GM12875 (cell line): ENCODE measurements at regions not wholly inside any gene's neighbourhood (a gene's known extent, or its start where the extent isn't known, plus 50 kb on each side); places are given as distances from the start of the nearest gene placed in this dataset.

ENCODE experiments used
- H3K4me3 ChIP-seq: one replicate; pipeline ENCODE4 v1.5.1; 2011; ENCODE audit warnings: low read depth, low read length, control low read depth
- TF ChIP-seq, protein P1 (sequence below): IDR thresholded peaks from 2 replicates; pipeline ENCODE4 v1.5.1; 2011; ENCODE audit warnings: low read depth, mild to moderate bottlenecking, control low read depth, inconsistent platforms, low read length, moderate library complexity, borderline replicate concordance; ENCODE audit not compliant: insufficient read depth

DNA sequence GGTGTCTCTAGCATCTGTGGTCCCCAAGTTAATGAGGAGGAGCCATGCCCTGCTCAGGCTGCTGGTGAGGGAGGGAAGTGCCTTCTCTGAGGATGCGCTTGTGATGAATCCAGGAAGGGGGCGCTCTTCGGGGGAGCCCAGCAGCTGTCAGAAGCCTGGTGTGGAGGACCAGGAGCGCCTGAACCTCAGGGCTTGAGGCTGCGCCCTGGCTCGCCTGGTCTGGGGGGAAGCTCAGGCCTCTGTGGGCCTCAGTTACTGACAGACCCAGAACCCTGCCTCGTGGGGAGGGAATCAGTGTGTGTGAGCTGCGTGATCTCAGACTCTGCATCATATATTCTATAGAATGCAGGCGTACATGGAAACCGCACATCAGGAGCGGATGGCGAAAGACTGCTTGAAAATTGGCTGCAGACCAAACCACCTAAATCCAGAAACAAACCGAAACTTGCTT is 126.1 kb downstream of the SEC14L1 start:
- TF ChIP-seq, protein P1, sequence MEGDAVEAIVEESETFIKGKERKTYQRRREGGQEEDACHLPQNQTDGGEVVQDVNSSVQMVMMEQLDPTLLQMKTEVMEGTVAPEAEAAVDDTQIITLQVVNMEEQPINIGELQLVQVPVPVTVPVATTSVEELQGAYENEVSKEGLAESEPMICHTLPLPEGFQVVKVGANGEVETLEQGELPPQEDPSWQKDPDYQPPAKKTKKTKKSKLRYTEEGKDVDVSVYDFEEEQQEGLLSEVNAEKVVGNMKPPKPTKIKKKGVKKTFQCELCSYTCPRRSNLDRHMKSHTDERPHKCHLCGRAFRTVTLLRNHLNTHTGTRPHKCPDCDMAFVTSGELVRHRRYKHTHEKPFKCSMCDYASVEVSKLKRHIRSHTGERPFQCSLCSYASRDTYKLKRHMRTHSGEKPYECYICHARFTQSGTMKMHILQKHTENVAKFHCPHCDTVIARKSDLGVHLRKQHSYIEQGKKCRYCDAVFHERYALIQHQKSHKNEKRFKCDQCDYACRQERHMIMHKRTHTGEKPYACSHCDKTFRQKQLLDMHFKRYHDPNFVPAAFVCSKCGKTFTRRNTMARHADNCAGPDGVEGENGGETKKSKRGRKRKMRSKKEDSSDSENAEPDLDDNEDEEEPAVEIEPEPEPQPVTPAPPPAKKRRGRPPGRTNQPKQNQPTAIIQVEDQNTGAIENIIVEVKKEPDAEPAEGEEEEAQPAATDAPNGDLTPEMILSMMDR: peak; percentile 38; the same call in 1 of the 2 replicates
- no peak overlapping the region for H3K4me3 ChIP-seq

GRCh38 chr17:77269696-77270681 is 129.2 kb downstream of the SEC14L1 start:
- TF ChIP-seq, protein P1: no peak
- no peak overlapping the region for H3K4me3 ChIP-seq

GRCh38 chr17:77271411-77271810 is 130.6 kb downstream of the SEC14L1 start:
- H3K4me3 ChIP-seq: no peak overlapping the region
- TF ChIP-seq, protein P1: no peak

- no peak overlapping the region for H3K4me3 ChIP-seq
- TF ChIP-seq, protein P1: no peak
Measured at GRCh38 chr17:77273397-77274085, 132.8 kb downstream of the SEC14L1 start.

GRCh38 chr17:77274096-77274845 is 133.5 kb downstream of the SEC14L1 start:
- TF ChIP-seq, protein P1: no peak
- no peak overlapping the region for H3K4me3 ChIP-seq

- TF ChIP-seq, protein P1: no peak
- no peak overlapping the region for H3K4me3 ChIP-seq
Measured at GRCh38 chr17:77279448-77280303, 138.9 kb downstream of the SEC14L1 start.
